HepG2 (cell line): ENCODE measurements at regions not wholly inside any gene's neighbourhood (a gene's known extent, or its start where the extent isn't known, plus 50 kb on each side); places are given as distances from the start of the nearest gene placed in this dataset.
"Not testable (repeated sequence)": the region's sequence is repeated elsewhere in the genome, so short reads cannot be mapped to it uniquely, and the experiment has no call there.

Source experiments
- ARID4A ChIP-seq: sonication (generic); formaldehyde crosslinking; IDR thresholded peaks from 2 replicates; pipeline ENCODE4 v1.5.0; 2020; ENCODE audit warnings: mild to moderate bottlenecking, missing genetic modification reagents, borderline replicate concordance
- ARID5B ChIP-seq: IDR thresholded peaks from 2 replicates; pipeline ENCODE4 v1.4.0; 2020; ENCODE audit warnings: mild to moderate bottlenecking, missing genetic modification reagents
- CREB1 ChIP-seq, 2 experiments: fragments of 450-650 bp in 1 of 2; IDR thresholded peaks; 2 replicates each; pipeline ENCODE4 v1.6.1; 2016 to 2017; ENCODE audit warnings: control low read depth in 1 of 2, mild to moderate bottlenecking in 1 of 2, missing compliant biosample characterization in 1 of 2, missing genetic modification characterization in 1 of 2
- CTCF ChIP-seq: sonication (generic); formaldehyde crosslinking; IDR thresholded peaks from 2 replicates; pipeline ENCODE4 v1.5.0; 2020; ENCODE audit warnings: mild to moderate bottlenecking, missing genetic modification reagents, moderate library complexity
- GABPB1 ChIP-seq: IDR thresholded peaks from 2 replicates; pipeline ENCODE4 v1.6.1; 2016; ENCODE audit warnings: mild to moderate bottlenecking, missing genetic modification reagents, moderate library complexity, missing compliant biosample characterization
- HDAC1 ChIP-seq: sonication (generic); formaldehyde crosslinking; IDR thresholded peaks from 2 replicates; pipeline ENCODE4 v1.5.1; 2020; ENCODE audit warnings: mild to moderate bottlenecking, missing genetic modification reagents
- HNF4A ChIP-seq: sonication (generic); formaldehyde crosslinking; IDR thresholded peaks from 2 replicates; pipeline ENCODE4 v1.4.0; 2020; ENCODE audit warnings: missing genetic modification reagents
- HNRNPLL ChIP-seq: fragments of 200-400 bp; formaldehyde crosslinking; IDR thresholded peaks from 2 replicates; pipeline ENCODE4 v1.6.1; 2017; ENCODE audit warnings: mild to moderate bottlenecking, low read depth, low read length; ENCODE audit not compliant: poor library complexity, severe bottlenecking
- MAZ ChIP-seq, 2 experiments: sonication (generic) in 1 of 2; formaldehyde crosslinking in 1 of 2; IDR thresholded peaks; 2 replicates each; pipeline versions ENCODE4 v1.5.0 to v1.6.1; 2012 to 2020; ENCODE audit warnings: low read depth in 2 of 2, mild to moderate bottlenecking in 2 of 2, borderline replicate concordance in 1 of 2, improper control_type of control experiment in 1 of 2, low read length in 1 of 2, missing genetic modification reagents in 1 of 2, moderate library complexity in 1 of 2
- MYPOP ChIP-seq: sonication (generic); formaldehyde crosslinking; IDR thresholded peaks from 2 replicates; pipeline ENCODE4 v1.8.1; 2023; ENCODE audit warnings: mild to moderate bottlenecking, moderate library complexity, missing genetic modification reagents
- NONO ChIP-seq, 2 experiments: fragments of 450-650 bp in 1 of 2; sonication (generic) in 1 of 2; formaldehyde crosslinking in 1 of 2; IDR thresholded peaks in 1 of 2; conservative IDR thresholded peaks in 1 of 2; 2 replicates each; pipeline versions ENCODE4 v1.6.1 to v1.8.0; 2017 to 2022; ENCODE audit warnings: mild to moderate bottlenecking in 1 of 2, missing genetic modification reagents in 1 of 2, moderate library complexity in 1 of 2
- PHF21A ChIP-seq: sonication (generic); formaldehyde crosslinking; IDR thresholded peaks from 2 replicates; pipeline ENCODE4 v1.5.0; 2020; ENCODE audit warnings: mild to moderate bottlenecking, missing genetic modification reagents
- SALL1 ChIP-seq: sonication (generic); formaldehyde crosslinking; IDR thresholded peaks from 2 replicates; pipeline ENCODE4 v1.8.0; 2022; ENCODE audit warnings: mild to moderate bottlenecking, missing genetic modification reagents
- TARDBP ChIP-seq: sonication (generic); formaldehyde crosslinking; IDR thresholded peaks from 2 replicates; pipeline ENCODE4 v1.8.0; 2022; ENCODE audit warnings: mild to moderate bottlenecking, missing genetic modification reagents
- ZSCAN25 ChIP-seq: sonication (generic); formaldehyde crosslinking; IDR thresholded peaks from 2 replicates; pipeline ENCODE4 v1.8.0; 2022; ENCODE audit warnings: mild to moderate bottlenecking, missing genetic modification reagents

- TF ChIP-seq ARID4A (CRISPR knock-in tag) (peak; percentile 56; the same call in 1 of the 2 replicates), SALL1 (CRISPR knock-in tag) (peak; percentile 40; the same call in 1 of the 2 replicates), MYPOP (CRISPR knock-in tag) (0 out of 2 replicates have a peak, but pooled peaks have one; percentile 27), ZSCAN25 (peak; percentile 52; the same call in 1 of the 2 replicates), TARDBP (CRISPR knock-in tag) (0 out of 2 replicates have a peak, but pooled peaks have one; percentile 38), HNF4A (peak; percentile 32; the same call in 1 of the 2 replicates), GABPB1 (CRISPR knock-in tag) (peak; percentile 67), CTCF (CRISPR knock-in tag) (0 out of 2 replicates have a peak, but pooled peaks have one; percentile 6), CREB1 (IDR thresholded peaks at IDR 0.05) (peak; percentile 41; the same call in 1 of the 2 replicates), NONO (CRISPR knock-in tag; conservative IDR thresholded peaks at IDR 0.05) (peak; percentile 53; the same call in 1 of the 2 replicates), HNRNPLL (peak; percentile 24), ARID5B (CRISPR knock-in tag) (peak; percentile 52; the same call in 1 of the 2 replicates), MAZ (CRISPR knock-in tag; IDR thresholded peaks at IDR 0.05; ENCODE audit: low read depth) (0 out of 2 replicates have a peak, but pooled peaks have one; percentile 29), HDAC1 (CRISPR knock-in tag) (peak; percentile 61), PHF21A (CRISPR knock-in tag) (peak; percentile 45; the same call in 1 of the 2 replicates)
- not testable (repeated sequence) for TF ChIP-seq CREB1 (CRISPR knock-in tag; IDR thresholded peaks at IDR 0.05); NONO (IDR thresholded peaks at IDR 0.05); MAZ (IDR thresholded peaks at IDR 0.05; ENCODE audit: borderline replicate concordance, low read depth, low read length)
Observed at GRCh38 chr1:149390173-149390926, 84.5 kb upstream of the NBPF19 start (continued).
